ENCODE measurements at regions not wholly inside any gene's neighbourhood (a gene's known extent, or its start where the extent isn't known, plus 50 kb on each side); places are given as distances from the start of the nearest gene placed in this dataset.
A peak's percentile ranks its signal among the peaks of the same experiment; 100 is the strongest.
"Not testable (repeated sequence)": the region's sequence is repeated elsewhere in the genome, so short reads cannot be mapped to it uniquely, and the experiment has no call there.

- no peak overlapping the region for H3K27ac ChIP-seq
- DNase-seq (ENCODE audit: low read depth, low spot score) = no peak
These were observed 755.5 kb downstream of the GLUD2 start for GRCh38 chrX:121802881-121803412.

GRCh38 chrX:121823406-121823805 is 776.0 kb downstream of the GLUD2 start:
- no peak overlapping the region for H3K27ac ChIP-seq
- peak; percentile 5 for DNase-seq (ENCODE audit: low read depth, low spot score)

- no peak for DNase-seq (ENCODE audit: low read depth, low spot score)
- no peak overlapping the region for H3K27ac ChIP-seq
These were observed 784.2 kb downstream of the GLUD2 start for GRCh38 chrX:121831601-121832000.

GRCh38 chrX:121832446-121832845 is 785.0 kb downstream of the GLUD2 start:
- DNase-seq (ENCODE audit: low read depth, low spot score) = no peak
- H3K27ac ChIP-seq = no peak overlapping the region

- no peak overlapping the region for H3K27ac ChIP-seq
- DNase-seq (ENCODE audit: low read depth, low spot score) = no peak
These were observed 788.6 kb downstream of the GLUD2 start for GRCh38 chrX:121836000-121836399.

- no peak overlapping the region for H3K27ac ChIP-seq
- DNase-seq (ENCODE audit: low read depth, low spot score) = no peak
These were observed 803.6 kb downstream of the GLUD2 start for GRCh38 chrX:121851033-121851432.

GRCh38 chrX:121853762-121854613 is 806.6 kb downstream of the GLUD2 start:
- H3K27ac ChIP-seq = no peak overlapping the region
- DNase-seq (ENCODE audit: low read depth, low spot score) = no peak

GRCh38 chrX:121854614-121854911 is 807.2 kb downstream of the GLUD2 start:
- no peak for DNase-seq (ENCODE audit: low read depth, low spot score)
- no peak overlapping the region for H3K27ac ChIP-seq

GRCh38 chrX:121858867-121859647 is 811.6 kb downstream of the GLUD2 start:
- no peak overlapping the region for H3K27ac ChIP-seq
- DNase-seq (ENCODE audit: low read depth, low spot score) = no peak

- no peak overlapping the region for H3K27ac ChIP-seq
- DNase-seq (ENCODE audit: low read depth, low spot score) = no peak
These were observed 816.6 kb downstream of the GLUD2 start for GRCh38 chrX:121863976-121864375.

- H3K27ac ChIP-seq = no peak overlapping the region
- no peak for DNase-seq (ENCODE audit: low read depth, low spot score)
These were observed 817.2 kb downstream of the GLUD2 start for GRCh38 chrX:121864561-121864960.

- no peak overlapping the region for H3K27ac ChIP-seq
- no peak for DNase-seq (ENCODE audit: low read depth, low spot score)
These were observed 822.6 kb downstream of the GLUD2 start for GRCh38 chrX:121869876-121870477.

GRCh38 chrX:121871122-121871521 is 823.7 kb downstream of the GLUD2 start:
- DNase-seq (ENCODE audit: low read depth, low spot score) = no peak
- no peak overlapping the region for H3K27ac ChIP-seq

- no peak overlapping the region for H3K27ac ChIP-seq
- DNase-seq (ENCODE audit: low read depth, low spot score) = no peak
These were observed 828.9 kb downstream of the GLUD2 start for GRCh38 chrX:121876305-121876704.

GRCh38 chrX:121877337-121877736 is 829.9 kb downstream of the GLUD2 start:
- H3K27ac ChIP-seq; DNase-seq (ENCODE audit: low read depth, low spot score): not testable (repeated sequence)

GRCh38 chrX:121886557-121886956 is 839.1 kb downstream of the GLUD2 start:
- no peak for DNase-seq (ENCODE audit: low read depth, low spot score)
- H3K27ac ChIP-seq = no peak overlapping the region

GRCh38 chrX:121894756-121895155 is 847.3 kb downstream of the GLUD2 start:
- DNase-seq (ENCODE audit: low read depth, low spot score) = no peak
- H3K27ac ChIP-seq = no peak overlapping the region

- no peak for DNase-seq (ENCODE audit: low read depth, low spot score)
- H3K27ac ChIP-seq = no peak overlapping the region
These were observed 855.1 kb downstream of the GLUD2 start for GRCh38 chrX:121902463-121902862.

GRCh38 chrX:121903961-121904360 is 856.6 kb downstream of the GLUD2 start:
- no peak for DNase-seq (ENCODE audit: low read depth, low spot score)
- no peak overlapping the region for H3K27ac ChIP-seq

- DNase-seq (ENCODE audit: low read depth, low spot score) = no peak
- no peak overlapping the region for H3K27ac ChIP-seq
These were observed 873.8 kb downstream of the GLUD2 start for GRCh38 chrX:121921258-121921657.

- no peak for DNase-seq (ENCODE audit: low read depth, low spot score)
- H3K27ac ChIP-seq = no peak overlapping the region
These were observed 884.2 kb downstream of the GLUD2 start for GRCh38 chrX:121931567-121931966.
